CD4-positive, alpha-beta T cell treated with Interleukin-12 subunit alpha and Interleukin-12 subunit beta, for 1 hour (primary cell): ENCODE measurements at regions not wholly inside any gene's neighbourhood (a gene's known extent, or its start where the extent isn't known, plus 50 kb on each side); places are given as distances from the start of the nearest gene placed in this dataset.

Source experiments
- DNase-seq: peaks from one replicate; pipeline ENCODE4 v3.0.0-alpha.2; 2020

GRCh38 chr10:62866941-62867340 lies 50.8 kb upstream of the EGR2 start:
- no peak for DNase-seq

DNA sequence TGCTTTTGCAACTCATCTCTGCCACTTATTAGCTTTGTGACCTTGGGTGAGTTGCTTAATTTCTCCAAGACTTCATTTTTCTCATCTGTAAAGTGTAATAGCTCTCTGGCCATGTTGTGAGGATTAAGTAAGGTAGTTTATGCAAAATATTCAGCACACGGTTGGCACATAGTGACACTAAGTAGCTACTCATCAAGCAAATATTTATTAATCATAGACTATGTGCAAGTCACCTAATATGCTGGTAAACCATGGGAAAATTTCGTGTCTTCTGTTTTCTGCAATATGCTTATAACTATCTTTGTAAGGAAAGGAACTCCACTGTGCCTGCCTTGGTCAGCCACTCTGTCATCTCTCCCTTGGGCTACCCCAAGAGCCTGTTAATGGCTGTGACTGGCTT lies 50.3 kb upstream of the EGR2 start:
- no peak for DNase-seq
